AG09319 (cell line): ENCODE measurements at regions not wholly inside any gene's neighbourhood (a gene's known extent, or its start where the extent isn't known, plus 50 kb on each side); places are given as distances from the start of the nearest gene placed in this dataset.

Experiments used
- DNase-seq: peaks from one replicate; pipeline ENCODE4 v3.0.0-alpha.2; 2010; ENCODE audit warnings: low read depth; ENCODE audit errors: extremely low read depth
- TF ChIP-seq, protein P1 (sequence below): IDR thresholded peaks from 2 replicates; pipeline ENCODE4 v1.5.1; 2011; ENCODE audit warnings: low read depth, mild to moderate bottlenecking, inconsistent platforms, low read length, moderate library complexity

DNA sequence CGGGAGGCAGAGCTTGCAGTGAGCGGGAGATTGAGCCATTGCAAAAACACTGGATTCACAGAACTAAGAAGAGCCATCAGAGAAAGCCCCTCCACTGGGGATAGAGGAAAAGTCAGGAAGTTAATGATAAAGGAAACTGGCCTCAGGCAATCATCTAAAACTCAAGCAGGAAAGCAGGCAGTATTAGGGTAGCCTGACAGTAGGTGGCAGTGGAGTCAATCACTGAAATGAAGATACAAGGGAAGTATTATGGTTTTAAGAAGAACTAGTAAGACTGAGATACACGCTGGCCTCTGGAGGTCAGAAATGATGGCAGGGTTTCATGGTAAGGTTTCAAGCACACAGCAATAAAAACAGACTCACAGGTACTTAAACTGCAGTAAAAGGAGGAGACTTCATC, 578.3 kb downstream of the HACE1 start:
- no peak for DNase-seq
- TF ChIP-seq, protein P1, sequence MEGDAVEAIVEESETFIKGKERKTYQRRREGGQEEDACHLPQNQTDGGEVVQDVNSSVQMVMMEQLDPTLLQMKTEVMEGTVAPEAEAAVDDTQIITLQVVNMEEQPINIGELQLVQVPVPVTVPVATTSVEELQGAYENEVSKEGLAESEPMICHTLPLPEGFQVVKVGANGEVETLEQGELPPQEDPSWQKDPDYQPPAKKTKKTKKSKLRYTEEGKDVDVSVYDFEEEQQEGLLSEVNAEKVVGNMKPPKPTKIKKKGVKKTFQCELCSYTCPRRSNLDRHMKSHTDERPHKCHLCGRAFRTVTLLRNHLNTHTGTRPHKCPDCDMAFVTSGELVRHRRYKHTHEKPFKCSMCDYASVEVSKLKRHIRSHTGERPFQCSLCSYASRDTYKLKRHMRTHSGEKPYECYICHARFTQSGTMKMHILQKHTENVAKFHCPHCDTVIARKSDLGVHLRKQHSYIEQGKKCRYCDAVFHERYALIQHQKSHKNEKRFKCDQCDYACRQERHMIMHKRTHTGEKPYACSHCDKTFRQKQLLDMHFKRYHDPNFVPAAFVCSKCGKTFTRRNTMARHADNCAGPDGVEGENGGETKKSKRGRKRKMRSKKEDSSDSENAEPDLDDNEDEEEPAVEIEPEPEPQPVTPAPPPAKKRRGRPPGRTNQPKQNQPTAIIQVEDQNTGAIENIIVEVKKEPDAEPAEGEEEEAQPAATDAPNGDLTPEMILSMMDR: no peak

DNA sequence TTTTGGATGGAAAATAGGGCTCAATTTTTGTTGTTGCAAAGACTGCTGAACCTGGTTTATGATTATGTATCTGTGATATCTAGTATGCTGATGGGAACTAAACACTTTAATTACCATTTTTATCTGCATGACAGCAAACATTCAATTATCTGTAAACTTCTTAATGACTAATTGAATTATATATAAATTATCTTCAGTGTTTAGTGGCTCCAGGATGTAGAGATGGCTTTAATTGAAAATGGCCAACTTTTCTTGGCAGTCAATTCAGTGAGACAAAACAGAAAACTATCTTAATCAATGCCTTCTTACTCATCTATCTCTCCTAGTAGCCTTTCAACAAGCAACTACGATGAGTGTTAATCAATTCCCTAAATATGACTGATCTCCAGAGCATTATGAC, 591.3 kb downstream of the HACE1 start:
- DNase-seq: no peak
- TF ChIP-seq, protein P1: no peak

DNA sequence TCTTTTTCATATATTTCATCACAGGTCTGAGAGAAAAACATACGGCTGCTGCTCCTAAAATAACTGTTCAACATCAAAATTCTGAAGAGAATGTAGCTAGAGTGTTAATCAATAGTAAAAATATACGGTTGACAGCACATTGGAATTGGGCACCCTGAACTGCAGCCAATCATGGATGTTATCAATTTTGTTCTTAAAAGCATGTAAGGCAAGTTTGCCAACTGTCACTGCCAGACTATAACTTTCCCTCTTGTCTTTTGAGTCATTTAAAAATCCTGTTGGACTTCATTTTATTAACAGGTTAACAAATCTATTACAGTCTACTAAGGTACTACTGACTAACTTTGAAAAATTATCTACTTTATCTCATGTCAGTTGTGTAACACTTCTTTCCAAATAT, 592.8 kb downstream of the HACE1 start:
- TF ChIP-seq, protein P1: no peak

DNA sequence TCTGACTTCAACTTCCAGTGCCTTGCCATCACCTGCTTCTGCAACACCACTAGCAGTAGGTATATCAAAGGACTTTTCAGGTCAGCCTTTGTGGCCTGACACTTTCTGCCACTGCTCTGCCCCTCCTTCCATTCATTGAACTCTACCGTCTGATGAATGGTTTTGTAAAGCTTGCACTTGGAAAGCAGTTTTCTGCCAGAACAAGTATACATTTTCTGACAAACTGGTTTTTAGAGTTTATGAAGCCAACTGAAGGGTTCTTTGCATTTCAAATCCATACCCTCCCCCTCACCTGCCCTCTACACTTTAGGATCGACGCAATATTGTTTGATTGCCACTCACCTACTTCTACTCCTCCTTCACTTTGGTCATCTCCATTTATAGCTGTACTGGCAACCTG, 603.1 kb downstream of the HACE1 start:
- TF ChIP-seq, protein P1: no peak
- DNase-seq: no peak

More for the DNA sequence above, 592.8 kb downstream of the HACE1 start:
- no peak for DNase-seq

DNA sequence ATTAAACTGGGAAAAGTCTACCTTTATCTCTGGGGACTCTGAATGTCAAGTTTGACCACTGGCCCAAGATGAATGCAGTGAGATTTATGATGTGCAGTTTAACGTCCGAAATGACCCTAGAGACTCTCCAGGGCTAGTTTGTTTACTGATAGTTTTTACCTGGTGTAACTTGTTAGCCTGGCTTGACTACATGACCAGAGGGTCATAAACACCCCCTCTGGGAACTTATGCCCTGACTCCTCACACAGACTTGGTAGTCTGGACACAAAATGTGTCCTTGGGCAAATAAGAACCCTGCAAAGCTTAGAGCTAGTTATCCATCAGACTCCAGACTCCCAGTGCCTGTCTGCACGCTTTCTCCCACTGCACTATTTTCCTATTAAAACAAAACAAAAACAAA, 606.5 kb downstream of the HACE1 start:
- DNase-seq: no peak
- TF ChIP-seq, protein P1: no peak

DNA sequence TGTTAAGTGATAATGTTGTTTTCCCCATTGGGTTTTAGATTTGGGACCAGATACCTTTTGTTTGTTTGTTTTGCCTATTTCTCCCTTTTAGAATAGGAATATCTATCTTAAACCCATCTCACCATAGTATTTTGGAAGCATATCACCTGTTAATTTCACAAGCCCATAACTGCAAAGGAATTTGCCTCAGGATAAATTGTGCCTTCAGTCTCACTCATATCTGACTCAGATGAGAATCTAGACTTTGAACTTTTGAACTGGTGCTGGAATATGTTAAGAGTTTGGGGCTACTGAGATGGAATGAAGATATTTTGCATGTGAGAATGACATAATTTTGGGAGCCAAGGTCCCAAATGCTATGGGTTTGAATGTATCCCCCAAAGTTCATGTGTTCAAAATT, 607.4 kb downstream of the HACE1 start:
- DNase-seq: no peak
- TF ChIP-seq, protein P1: no peak

DNA sequence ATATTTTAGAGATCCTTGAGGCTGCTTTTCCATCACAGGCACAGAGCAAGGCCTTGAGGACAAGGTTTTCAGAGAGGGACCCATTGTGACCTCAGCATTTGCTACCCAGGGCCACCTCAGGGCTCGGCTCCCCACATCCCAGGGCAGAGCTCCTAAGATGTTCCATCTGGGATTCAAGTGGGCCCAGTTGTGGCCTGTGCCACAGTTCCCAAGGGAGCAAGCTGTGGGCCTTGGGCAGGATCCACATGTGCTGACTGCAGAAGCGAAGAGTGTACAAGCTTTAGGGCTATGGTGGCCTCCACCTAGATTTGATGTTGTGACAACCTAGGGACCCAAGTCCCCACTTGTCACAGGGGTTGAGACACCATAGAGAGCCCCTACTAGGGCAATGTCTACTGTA, 608.1 kb downstream of the HACE1 start:
- TF ChIP-seq, protein P1: no peak
- no peak for DNase-seq
